NT2/D1 (cell line): ENCODE measurements at regions not wholly inside any gene's neighbourhood (a gene's known extent, or its start where the extent isn't known, plus 50 kb on each side); places are given as distances from the start of the nearest gene placed in this dataset.

Experiments
- YY1 ChIP-seq: IDR thresholded peaks from 2 replicates; pipeline ENCODE4 v1.6.1; 2011; ENCODE audit not compliant: insufficient read length, insufficient read depth
- ZNF274 ChIP-seq: IDR thresholded peaks from 2 replicates; pipeline ENCODE4 v1.6.1; 2011; ENCODE audit warnings: mild to moderate bottlenecking, low read depth, low read length

DNA sequence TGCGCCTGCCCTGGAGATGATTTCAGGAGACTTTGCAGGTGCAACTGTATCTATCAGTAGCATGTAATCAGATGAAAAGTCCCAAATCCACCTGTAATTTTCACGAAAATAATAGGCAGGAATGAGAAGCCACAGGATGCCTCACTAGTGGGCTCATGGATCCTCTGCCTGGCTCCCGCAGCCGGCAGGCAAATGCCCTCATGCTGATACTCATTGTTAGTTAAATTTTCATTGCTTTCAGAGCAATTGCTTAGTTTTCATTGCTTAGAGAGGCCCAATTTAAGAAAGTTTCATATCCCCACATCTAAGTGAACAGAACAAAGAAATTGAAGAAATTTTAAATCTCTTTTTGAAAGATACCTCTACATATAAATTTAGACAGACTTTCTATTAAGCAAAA, 57.6 kb upstream of the CTDP1 start:
- TF ChIP-seq YY1 (no peak), ZNF274 (no peak)
